ENCODE measurements at regions not wholly inside any gene's neighbourhood (a gene's known extent, or its start where the extent isn't known, plus 50 kb on each side); places are given as distances from the start of the nearest gene placed in this dataset.

- FAIRE-seq: no peak
- DNase-seq (ENCODE audit: low spot score): no peak
Measured at GRCh38 chr21:35652196-35652595, 408.1 kb downstream of the SETD4 start.

- DNase-seq (ENCODE audit: low spot score) (no peak), FAIRE-seq (no peak)
Measured at GRCh38 chr21:35651196-35651595, 409.1 kb downstream of the SETD4 start.

GRCh38 chr21:35649186-35649585 lies 411.1 kb downstream of the SETD4 start:
- FAIRE-seq (no peak), DNase-seq (ENCODE audit: low spot score) (peak; percentile 20)

GRCh38 chr21:35648512-35648911 lies 411.8 kb downstream of the SETD4 start:
- no peak for FAIRE-seq
- no peak for DNase-seq (ENCODE audit: low spot score)

GRCh38 chr21:35646606-35647005 lies 413.7 kb downstream of the SETD4 start:
- FAIRE-seq (no peak), DNase-seq (ENCODE audit: low spot score) (no peak)

- no peak for DNase-seq (ENCODE audit: low spot score)
- FAIRE-seq: no peak
Measured at GRCh38 chr21:35645991-35646390, 414.3 kb downstream of the SETD4 start.

GRCh38 chr21:35644523-35644922 lies 415.8 kb downstream of the SETD4 start:
- DNase-seq (ENCODE audit: low spot score) (no peak), FAIRE-seq (no peak)

- FAIRE-seq: no peak
- no peak for DNase-seq (ENCODE audit: low spot score)
Measured at GRCh38 chr21:35643176-35643575, 417.1 kb downstream of the SETD4 start.

GRCh38 chr21:35641271-35642016 lies 418.9 kb downstream of the SETD4 start:
- DNase-seq (ENCODE audit: low spot score) (no peak), FAIRE-seq (no peak)

GRCh38 chr21:35637431-35637830 lies 422.9 kb downstream of the SETD4 start:
- DNase-seq (ENCODE audit: low spot score): no peak
- no peak for FAIRE-seq

- DNase-seq (ENCODE audit: low spot score): no peak
- no peak for FAIRE-seq
Measured at GRCh38 chr21:35635994-35636393, 424.3 kb downstream of the SETD4 start.

- DNase-seq (ENCODE audit: low spot score) (peak; percentile 31), FAIRE-seq (no peak)
Measured at GRCh38 chr21:35635261-35635660, 425.1 kb downstream of the SETD4 start.

GRCh38 chr21:35633501-35633900 lies 426.8 kb downstream of the SETD4 start:
- DNase-seq (ENCODE audit: low spot score) (no peak), FAIRE-seq (no peak)

GRCh38 chr21:35632711-35633110 lies 427.6 kb downstream of the SETD4 start:
- FAIRE-seq (no peak), DNase-seq (ENCODE audit: low spot score) (no peak)

GRCh38 chr21:35628316-35628715 lies 432.0 kb downstream of the SETD4 start:
- DNase-seq (ENCODE audit: low spot score) (no peak), FAIRE-seq (no peak)

- DNase-seq (ENCODE audit: low spot score) (no peak), FAIRE-seq (no peak)
Measured at GRCh38 chr21:35627462-35627861, 432.9 kb downstream of the SETD4 start.

- FAIRE-seq (no peak), DNase-seq (ENCODE audit: low spot score) (no peak)
Measured at GRCh38 chr21:35625576-35625975, 434.8 kb downstream of the SETD4 start.

GRCh38 chr21:35624901-35625300 lies 435.4 kb downstream of the SETD4 start:
- DNase-seq (ENCODE audit: low spot score) (no peak), FAIRE-seq (no peak)

- DNase-seq (ENCODE audit: low spot score): no peak
- no peak for FAIRE-seq
Measured at GRCh38 chr21:35622612-35623011, 437.7 kb downstream of the SETD4 start.

GRCh38 chr21:35619184-35619583 lies 441.1 kb downstream of the SETD4 start:
- FAIRE-seq: no peak
- DNase-seq (ENCODE audit: low spot score): peak; percentile 2

- DNase-seq (ENCODE audit: low spot score) (no peak), FAIRE-seq (no peak)
Measured at GRCh38 chr21:35617491-35617890, 442.8 kb downstream of the SETD4 start.

GRCh38 chr21:35616090-35616489 lies 444.2 kb downstream of the SETD4 start:
- DNase-seq (ENCODE audit: low spot score) (no peak), FAIRE-seq (no peak)

- DNase-seq (ENCODE audit: low spot score): no peak
Measured at GRCh38 chr21:35615325-35615724, 445.0 kb downstream of the SETD4 start.

More at GRCh38 chr21:35615325-35615724, 445.0 kb downstream of the SETD4 start:
- no peak for FAIRE-seq

All from urothelium cell line (cell line).